CD8-positive, alpha-beta memory T cell (primary cell): ENCODE measurements at regions not wholly inside any gene's neighbourhood (a gene's known extent, or its start where the extent isn't known, plus 50 kb on each side); places are given as distances from the start of the nearest gene placed in this dataset.
"Not testable (repeated sequence)": the region's sequence is repeated elsewhere in the genome, so short reads cannot be mapped to it uniquely, and the experiment has no call there.

Experiments
- CTCF ChIA-PET: fragments of 350-600 bp; sonication (Branson Sonifier 250); formaldehyde crosslinking; loops from one replicate; lab custom pipeline; 2021; ENCODE audit warnings: antibody characterized with exemption; lab: Charles Lee
- POLR2A ChIA-PET: fragments of 350-600 bp; sonication (Branson Sonifier 250); formaldehyde crosslinking; loops from one replicate; lab custom pipeline; 2021; ENCODE audit warnings: antibody characterized with exemption; lab: Charles Lee
- DNase-seq, 5 donors: peaks; one replicate each; pipeline versions ENCODE4 v3.0.0 to v3.0.0-alpha.2; 2020 to 2022; ENCODE audit warnings: mixed read lengths in 1 of 5
- H3K27ac ChIP-seq: one replicate; pipeline ENCODE4 v1.7.0; 2013; ENCODE audit warnings: low read depth, mild to moderate bottlenecking, low read length, moderate library complexity
- H3K27me3 ChIP-seq: 2 replicates; pipeline ENCODE4 v1.7.0; 2013; ENCODE audit warnings: low read length, mild to moderate bottlenecking; ENCODE audit not compliant: insufficient read depth, poor library complexity, severe bottlenecking
- H3K36me3 ChIP-seq: 2 replicates; pipeline ENCODE4 v1.7.0; 2013; ENCODE audit warnings: mild to moderate bottlenecking, low read length, moderate library complexity; ENCODE audit not compliant: insufficient read depth
- H3K4me1 ChIP-seq: 2 replicates; pipeline ENCODE4 v1.7.0; 2013; ENCODE audit warnings: mild to moderate bottlenecking, low read length, moderate library complexity; ENCODE audit not compliant: insufficient read depth
- H3K4me3 ChIP-seq: 2 replicates; pipeline ENCODE4 v1.7.0; 2013; ENCODE audit warnings: mild to moderate bottlenecking, low read length
- H3K9me3 ChIP-seq: 2 replicates; pipeline ENCODE4 v1.7.0; 2013; ENCODE audit warnings: mild to moderate bottlenecking, low read length
- H3K27ac Mint-ChIP-seq, 8 donors: one replicate each; pipeline ENCODE4 v1.8.0; 2020 to 2021; ENCODE audit warnings: mixed read lengths in 8 of 8, mild to moderate bottlenecking in 6 of 8, inconsistent platforms in 3 of 8, moderate library complexity in 3 of 8
- H3K27me3 Mint-ChIP-seq, 2 donors: one replicate each; pipeline ENCODE4 v1.8.0; 2020 to 2021; ENCODE audit warnings: mixed read lengths in 2 of 2, mild to moderate bottlenecking in 1 of 2, moderate library complexity in 1 of 2
- H3K36me3 Mint-ChIP-seq, 3 donors: one replicate each; pipeline ENCODE4 v1.8.0; 2020 to 2021; ENCODE audit warnings: mixed read lengths in 3 of 3, inconsistent platforms in 1 of 3, mild to moderate bottlenecking in 1 of 3
- H3K4me1 Mint-ChIP-seq, 3 donors: one replicate each; pipeline ENCODE4 v1.8.0; 2020 to 2021; ENCODE audit warnings: mixed read lengths in 3 of 3, inconsistent platforms in 1 of 3, mild to moderate bottlenecking in 1 of 3
- H3K4me3 Mint-ChIP-seq, 7 donors: one replicate each; pipeline ENCODE4 v1.8.0; 2020 to 2021; ENCODE audit warnings: mixed read lengths in 7 of 7, mild to moderate bottlenecking in 6 of 7, moderate library complexity in 4 of 7, inconsistent platforms in 2 of 7
- H3K9me3 Mint-ChIP-seq, 5 donors: one replicate each; pipeline ENCODE4 v1.8.0; 2020 to 2022; ENCODE audit warnings: mixed read lengths in 5 of 5, mild to moderate bottlenecking in 3 of 5, moderate library complexity in 2 of 5, inconsistent platforms in 1 of 5

- Mint-ChIP-seq H3K4me3 (no peak overlapping the region), H3K27ac (peak overlapping the region in 2 of 8 donors; percentile 4 to 64), H3K9me3 (no peaks in the 10 kb centered on the region), H3K27me3 (peaks cover 0 to 12% of the 10 kb centered on the region in 2 donors), H3K4me1 (peaks cover 7 to 14% (median 13%) of the 10 kb centered on the region in 3 donors), H3K36me3 (peaks cover 0 to 9% (median 0%) of the 10 kb centered on the region in 3 donors)
- ChIA-PET CTCF (interaction anchor here (1.2 to 3.9 kb wide), 6 partner anchors 15 to 158 kb away, joined by 3 to 35 read pairs (median 6); no protein-coding TSS in a partner anchor), POLR2A (interaction anchor here (1.3 kb wide), 1 partner anchor 21 kb away, joined by 3 read pairs; no protein-coding TSS in a partner anchor)
- no peak for DNase-seq
- Histone ChIP-seq H3K4me1 (peaks cover 5% of the 10 kb centered on the region), H3K36me3 (no peaks in the 10 kb centered on the region), H3K4me3 (no peak overlapping the region), H3K27ac (no peak overlapping the region), H3K9me3 (no peaks in the 10 kb centered on the region), H3K27me3 (peaks cover 4% of the 10 kb centered on the region)
Measured at GRCh38 chr5:99058466-99058865, 129.7 kb upstream of the CHD1 start.

- no peak for DNase-seq
- H3K36me3 ChIP-seq, result no peaks in the 10 kb centered on the region
- Mint-ChIP-seq H3K4me1 (peaks cover 5 to 13% (median 8%) of the 10 kb centered on the region in 3 donors), H3K4me3 (peak overlapping the region in 2 of 7 donors; percentile 37 to 41), H3K27ac (peak overlapping the region in 6 of 8 donors; percentile 40 to 91 (median 52)), H3K9me3 (no peaks in the 10 kb centered on the region), H3K36me3 (peaks cover 0 to 9% (median 0%) of the 10 kb centered on the region in 3 donors), H3K27me3 (peaks cover 0 to 4% of the 10 kb centered on the region in 2 donors)
- no peak overlapping the region for H3K4me3 ChIP-seq
- peaks cover under 1% of the 10 kb centered on the region for H3K4me1 ChIP-seq
- H3K27ac ChIP-seq, result no peak overlapping the region
- ChIA-PET CTCF (no interaction called here), POLR2A (no interaction called here)
- H3K9me3 ChIP-seq, result no peaks in the 10 kb centered on the region
- H3K27me3 ChIP-seq, result no peaks in the 10 kb centered on the region
Measured at GRCh38 chr5:99054972-99055371, 126.2 kb upstream of the CHD1 start.

GRCh38 chr5:99045871-99046270 lies 117.1 kb upstream of the CHD1 start:
- Histone ChIP-seq H3K9me3 (no peaks in the 10 kb centered on the region), H3K4me1 (no peaks in the 10 kb centered on the region), H3K27ac (no peak overlapping the region), H3K4me3 (no peak overlapping the region), H3K27me3 (no peaks in the 10 kb centered on the region), H3K36me3 (no peaks in the 10 kb centered on the region)
- POLR2A ChIA-PET, result no interaction called here
- peaks cover 6 to 16% (median 12%) of the 10 kb centered on the region in 3 donors for H3K4me1 Mint-ChIP-seq
- H3K36me3 Mint-ChIP-seq, result peaks cover 6 to 32% (median 10%) of the 10 kb centered on the region in 3 donors
- no peaks in the 10 kb centered on the region for H3K27me3 Mint-ChIP-seq
- H3K9me3 Mint-ChIP-seq, result peaks cover 13 to 26% (median 23%) of the 10 kb centered on the region in 5 donors
- H3K4me3 Mint-ChIP-seq, result peak overlapping the region in 2 of 7 donors; percentile 3 to 24
- peak overlapping the region in 5 of 8 donors; percentile 31 to 88 (median 54) for H3K27ac Mint-ChIP-seq
- CTCF ChIA-PET, result no interaction called here
- no peak for DNase-seq

GRCh38 chr5:99043257-99043656 lies 114.5 kb upstream of the CHD1 start:
- Mint-ChIP-seq H3K4me1 (peaks cover 17 to 32% (median 22%) of the 10 kb centered on the region in 3 donors), H3K9me3 (peaks cover 35 to 52% (median 48%) of the 10 kb centered on the region in 5 donors), H3K36me3 (peaks cover 13 to 58% (median 31%) of the 10 kb centered on the region in 3 donors)
- H3K9me3 ChIP-seq, H3K4me1 ChIP-seq, H3K27me3 ChIP-seq, POLR2A ChIA-PET, H3K27ac ChIP-seq, H3K4me3 ChIP-seq, DNase-seq, H3K27me3 Mint-ChIP-seq, H3K4me3 Mint-ChIP-seq, H3K36me3 ChIP-seq, H3K27ac Mint-ChIP-seq: not testable (repeated sequence)
- CTCF ChIA-PET, result interaction anchor here (1.4 kb wide), 1 partner anchor 16 kb away, joined by 4 read pairs; no protein-coding TSS in a partner anchor

GRCh38 chr5:99037668-99038067 lies 108.9 kb upstream of the CHD1 start:
- peak overlapping the region; percentile 25 for H3K4me3 ChIP-seq

GRCh38 chr5:99035942-99036341 lies 107.1 kb upstream of the CHD1 start:
- DNase-seq, result no peak
- peaks cover 24 to 48% (median 37%) of the 10 kb centered on the region in 5 donors for H3K9me3 Mint-ChIP-seq
- peaks cover 10 to 59% (median 41%) of the 10 kb centered on the region in 3 donors for H3K36me3 Mint-ChIP-seq
- peaks cover 6% of the 10 kb centered on the region for H3K9me3 ChIP-seq
- H3K36me3 ChIP-seq, result no peaks in the 10 kb centered on the region
- H3K4me3 ChIP-seq, result no peak overlapping the region
- H3K27me3 Mint-ChIP-seq, result no peaks in the 10 kb centered on the region
- peak overlapping the region in 3 of 8 donors; percentile 14 to 56 (median 34) for H3K27ac Mint-ChIP-seq
- CTCF ChIA-PET, result no interaction called here
- H3K27me3 ChIP-seq, result no peaks in the 10 kb centered on the region
- H3K4me1 Mint-ChIP-seq, result peaks cover 62 to 82% (median 77%) of the 10 kb centered on the region in 3 donors
- H3K4me1 ChIP-seq, result peaks cover 38% of the 10 kb centered on the region
- H3K27ac ChIP-seq, result no peak overlapping the region
- H3K4me3 Mint-ChIP-seq, result no peak overlapping the region
- POLR2A ChIA-PET, result interaction anchor here (3.1 kb wide), 1 partner anchor 107 kb away, joined by 23 read pairs; the partner anchor contains the start of gene CHD1

More at GRCh38 chr5:99037668-99038067, 108.9 kb upstream of the CHD1 start:
- Histone ChIP-seq H3K36me3 (no peaks in the 10 kb centered on the region), H3K4me1 (peaks cover 27% of the 10 kb centered on the region), H3K27me3 (no peaks in the 10 kb centered on the region), H3K9me3 (peaks cover 6% of the 10 kb centered on the region), H3K27ac (no peak overlapping the region)
- peaks cover 15 to 76% (median 51%) of the 10 kb centered on the region in 3 donors for H3K36me3 Mint-ChIP-seq
- H3K27me3 Mint-ChIP-seq, result no peaks in the 10 kb centered on the region
- H3K9me3 Mint-ChIP-seq, result peaks cover 36 to 64% (median 54%) of the 10 kb centered on the region in 5 donors
- H3K4me3 Mint-ChIP-seq, result peak overlapping the region; percentile 13 to 86 (median 73)
- peaks cover 53 to 66% (median 61%) of the 10 kb centered on the region in 3 donors for H3K4me1 Mint-ChIP-seq
- peak overlapping the region; percentile 73 to 93 (median 90) for H3K27ac Mint-ChIP-seq
- POLR2A ChIA-PET, result interaction anchor here (0.5 to 3.1 kb wide), 6 partner anchors 11 to 108 kb away, joined by 3 to 23 read pairs (median 6); partner anchors contain the start of gene CHD1
- DNase-seq, result peak; percentile 25 to 83 (median 76)
- CTCF ChIA-PET, result interaction anchor here (0.6 to 2.0 kb wide), 9 partner anchors 9 to 111 kb away, joined by 3 to 15 read pairs (median 3); partner anchors contain the start of gene CHD1

GRCh38 chr5:99034336-99034735 lies 105.5 kb upstream of the CHD1 start:
- no peaks in the 10 kb centered on the region for H3K27me3 Mint-ChIP-seq
- H3K36me3 Mint-ChIP-seq, result peaks cover 7 to 43% (median 30%) of the 10 kb centered on the region in 3 donors
- H3K27ac Mint-ChIP-seq, result peak overlapping the region in 7 of 8 donors; percentile 64 to 99 (median 97)
- DNase-seq, result no peak
- Histone ChIP-seq H3K9me3 (no peaks in the 10 kb centered on the region), H3K36me3 (no peaks in the 10 kb centered on the region), H3K4me1 (peaks cover 38% of the 10 kb centered on the region), H3K4me3 (no peak overlapping the region), H3K27ac (no peak overlapping the region), H3K27me3 (no peaks in the 10 kb centered on the region)
- H3K4me1 Mint-ChIP-seq, result peaks cover 63 to 87% (median 85%) of the 10 kb centered on the region in 3 donors
- CTCF ChIA-PET, result no interaction called here
- peak overlapping the region in 6 of 7 donors; percentile 1 to 68 (median 29) for H3K4me3 Mint-ChIP-seq
- H3K9me3 Mint-ChIP-seq, result peaks cover 10 to 32% (median 21%) of the 10 kb centered on the region in 5 donors
- POLR2A ChIA-PET, result no interaction called here
